Mesothelial cell of epicardium (in vitro differentiated cells): ENCODE measurements at regions not wholly inside any gene's neighbourhood (a gene's known extent, or its start where the extent isn't known, plus 50 kb on each side); places are given as distances from the start of the nearest gene placed in this dataset.

Experiments
- DNase-seq, 2 experiments: peaks; one replicate each; pipeline ENCODE4 v3.0.0; 2021; ENCODE audit warnings: low spot score in 2 of 2; ENCODE audit not compliant: unreplicated experiment in 2 of 2
- H3K27ac Mint-ChIP-seq: 2 replicates; pipeline ENCODE4 v1.8.0; 2021; ENCODE audit warnings: mixed read lengths
- H3K27me3 Mint-ChIP-seq: 2 replicates; pipeline ENCODE4 v1.8.0; 2021; ENCODE audit warnings: low read depth, mixed read lengths
- H3K36me3 Mint-ChIP-seq: 2 replicates; pipeline ENCODE4 v1.8.0; 2021; ENCODE audit warnings: mixed read lengths
- H3K4me1 Mint-ChIP-seq: 2 replicates; pipeline ENCODE4 v1.8.0; 2021; ENCODE audit warnings: mixed read lengths
- H3K4me3 Mint-ChIP-seq: 2 replicates; pipeline ENCODE4 v1.8.0; 2021; ENCODE audit warnings: mild to moderate bottlenecking, moderate library complexity, mixed read lengths
- H3K9me3 Mint-ChIP-seq: 2 replicates; pipeline ENCODE4 v1.8.0; 2021; ENCODE audit warnings: mixed read lengths
- TF ChIP-seq, protein P1 (sequence below): fragments of 200-600 bp; sonication (generic); IDR thresholded peaks from one replicate; pipeline ENCODE4 v1.5.0; 2021; ENCODE audit warnings: antibody characterized with exemption; ENCODE audit not compliant: unreplicated experiment

DNA sequence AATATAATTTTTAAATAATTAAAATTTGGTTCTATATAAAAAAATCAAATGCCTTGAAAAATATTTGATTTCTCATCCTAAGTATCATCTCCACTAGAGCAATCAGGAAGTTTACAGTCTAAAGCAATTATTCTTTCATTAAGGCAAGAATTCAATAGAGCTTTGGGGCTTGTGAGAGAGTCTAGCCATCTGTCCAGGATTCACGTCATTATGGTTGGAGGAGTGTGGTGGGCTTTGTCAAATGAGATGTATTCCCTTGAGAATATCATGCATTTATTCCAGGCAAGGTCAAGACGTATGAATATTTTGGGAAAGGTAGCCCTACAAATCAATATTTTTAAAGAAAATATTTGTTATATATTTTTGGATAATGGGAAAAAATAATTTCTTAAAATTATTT, 132.4 kb downstream of the ELOVL4 start:
- Mint-ChIP-seq H3K4me3 (no peak overlapping the region), H3K27ac (no peak overlapping the region), H3K9me3 (peaks cover 5% of the 10 kb centered on the region), H3K4me1 (peaks cover 17% of the 10 kb centered on the region), H3K27me3 (no peaks in the 10 kb centered on the region), H3K36me3 (no peaks in the 10 kb centered on the region)
- TF ChIP-seq, protein P1, sequence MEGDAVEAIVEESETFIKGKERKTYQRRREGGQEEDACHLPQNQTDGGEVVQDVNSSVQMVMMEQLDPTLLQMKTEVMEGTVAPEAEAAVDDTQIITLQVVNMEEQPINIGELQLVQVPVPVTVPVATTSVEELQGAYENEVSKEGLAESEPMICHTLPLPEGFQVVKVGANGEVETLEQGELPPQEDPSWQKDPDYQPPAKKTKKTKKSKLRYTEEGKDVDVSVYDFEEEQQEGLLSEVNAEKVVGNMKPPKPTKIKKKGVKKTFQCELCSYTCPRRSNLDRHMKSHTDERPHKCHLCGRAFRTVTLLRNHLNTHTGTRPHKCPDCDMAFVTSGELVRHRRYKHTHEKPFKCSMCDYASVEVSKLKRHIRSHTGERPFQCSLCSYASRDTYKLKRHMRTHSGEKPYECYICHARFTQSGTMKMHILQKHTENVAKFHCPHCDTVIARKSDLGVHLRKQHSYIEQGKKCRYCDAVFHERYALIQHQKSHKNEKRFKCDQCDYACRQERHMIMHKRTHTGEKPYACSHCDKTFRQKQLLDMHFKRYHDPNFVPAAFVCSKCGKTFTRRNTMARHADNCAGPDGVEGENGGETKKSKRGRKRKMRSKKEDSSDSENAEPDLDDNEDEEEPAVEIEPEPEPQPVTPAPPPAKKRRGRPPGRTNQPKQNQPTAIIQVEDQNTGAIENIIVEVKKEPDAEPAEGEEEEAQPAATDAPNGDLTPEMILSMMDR = no peak
- DNase-seq = no peak

DNA sequence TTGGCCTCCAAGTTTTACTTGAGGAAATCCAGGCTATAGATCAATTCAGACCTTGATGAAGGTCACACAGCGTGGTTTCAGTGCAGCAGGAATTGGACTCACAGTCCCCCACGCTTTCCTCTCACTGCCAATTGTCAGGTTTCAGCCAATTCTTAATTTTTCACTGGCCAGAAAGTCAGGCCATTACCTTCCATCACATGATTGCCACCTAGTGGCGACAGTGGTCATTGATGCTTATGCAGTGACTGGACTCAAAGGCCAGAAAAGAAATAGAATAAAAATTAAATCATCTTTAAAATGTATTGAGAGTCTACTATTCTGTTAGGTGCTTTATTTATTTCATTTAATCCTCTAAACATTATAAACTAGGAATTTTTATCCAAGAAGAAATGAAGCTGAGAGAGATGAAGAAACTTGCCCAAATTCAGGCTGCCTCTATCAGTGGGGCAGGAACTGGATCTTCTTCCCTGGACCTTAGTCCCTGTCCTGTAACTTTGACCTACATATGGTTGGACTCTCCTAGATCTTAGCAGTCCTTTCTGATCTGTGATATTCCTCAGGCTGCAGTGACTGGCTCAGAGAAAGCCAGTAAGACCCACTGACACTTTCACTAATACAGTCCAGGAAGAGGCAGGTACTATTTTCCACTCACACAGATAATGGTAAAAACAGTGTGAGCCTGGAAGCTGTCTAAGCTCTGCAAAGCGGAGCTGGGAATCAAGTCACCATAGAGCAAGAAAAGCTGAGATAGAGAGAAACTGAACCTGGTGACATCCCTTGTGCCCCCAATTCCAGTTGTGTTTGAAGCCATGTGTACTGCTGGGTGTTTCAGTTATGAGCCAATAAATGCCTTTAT, 133.3 kb downstream of the ELOVL4 start:
- H3K27ac Mint-ChIP-seq = no peak overlapping the region
- H3K27me3 Mint-ChIP-seq = no peaks in the 10 kb centered on the region
- H3K4me3 Mint-ChIP-seq = no peak overlapping the region
- peaks cover 5% of the 10 kb centered on the region for H3K9me3 Mint-ChIP-seq
- TF ChIP-seq, protein P1 = peak; percentile 95
- no peaks in the 10 kb centered on the region for H3K36me3 Mint-ChIP-seq
- peaks cover 22% of the 10 kb centered on the region for H3K4me1 Mint-ChIP-seq
- peak; percentile 42 to 81 for DNase-seq

DNA sequence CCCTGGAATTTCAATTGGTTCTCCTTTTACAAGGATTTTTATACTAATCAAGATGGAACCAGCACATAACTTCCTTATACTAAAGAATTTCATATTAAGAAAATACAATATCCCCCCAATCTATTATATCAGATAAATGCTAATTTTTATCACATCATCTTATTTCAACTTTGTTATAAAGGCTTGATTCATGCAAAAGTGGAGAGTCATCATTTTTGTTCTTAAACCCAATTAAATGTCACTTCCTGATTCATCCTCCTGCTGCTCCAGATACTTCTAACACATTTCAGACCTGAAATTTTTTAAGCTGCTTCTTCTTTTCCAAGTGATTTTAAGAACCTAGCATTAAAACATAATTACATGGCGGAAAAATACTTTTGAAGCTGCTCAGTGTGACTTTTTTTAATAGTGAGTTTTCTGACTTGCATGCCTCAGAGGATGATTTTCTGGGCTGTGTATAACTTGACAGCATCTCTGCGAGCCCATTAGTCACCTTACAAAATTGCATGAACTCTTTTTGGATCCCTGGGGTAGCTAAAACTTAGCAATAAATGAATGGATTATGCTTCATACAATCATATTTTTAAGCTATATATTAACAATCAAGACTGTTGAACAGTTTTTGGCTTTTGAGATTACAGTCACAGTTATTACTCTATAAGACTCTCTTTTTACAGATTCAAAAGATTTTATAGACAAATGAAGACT, 134.1 kb downstream of the ELOVL4 start:
- TF ChIP-seq, protein P1 = no peak
- DNase-seq = no peak
- Mint-ChIP-seq H3K36me3 (no peaks in the 10 kb centered on the region), H3K9me3 (no peaks in the 10 kb centered on the region), H3K4me3 (no peak overlapping the region), H3K27ac (no peak overlapping the region), H3K4me1 (peaks cover 28% of the 10 kb centered on the region), H3K27me3 (no peaks in the 10 kb centered on the region)

DNA sequence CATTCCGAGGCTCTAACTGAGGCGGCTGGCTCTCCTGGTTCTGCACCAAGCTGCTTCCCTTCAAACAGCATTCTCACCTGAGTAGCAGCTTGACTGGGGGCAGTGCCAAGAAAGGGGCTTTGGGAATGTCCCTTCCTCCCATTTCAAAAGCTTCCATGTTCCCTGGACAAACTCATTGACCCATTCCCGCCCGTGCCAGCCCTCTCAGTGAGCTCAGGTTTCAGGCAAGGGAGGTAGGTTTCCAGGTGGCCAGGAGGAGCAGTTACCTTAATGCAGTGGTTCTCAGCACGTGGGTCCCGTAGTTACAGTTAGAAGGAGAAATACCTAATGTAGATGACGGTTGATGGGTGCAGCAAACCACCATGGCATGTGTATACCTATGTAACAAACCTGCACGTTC, 135.2 kb downstream of the ELOVL4 start:
- TF ChIP-seq, protein P1 = no peak
- Mint-ChIP-seq H3K4me1 (peaks cover 31% of the 10 kb centered on the region), H3K9me3 (no peaks in the 10 kb centered on the region), H3K4me3 (no peak overlapping the region), H3K27ac (no peak overlapping the region), H3K27me3 (no peaks in the 10 kb centered on the region), H3K36me3 (no peaks in the 10 kb centered on the region)
- DNase-seq = no peak

DNA sequence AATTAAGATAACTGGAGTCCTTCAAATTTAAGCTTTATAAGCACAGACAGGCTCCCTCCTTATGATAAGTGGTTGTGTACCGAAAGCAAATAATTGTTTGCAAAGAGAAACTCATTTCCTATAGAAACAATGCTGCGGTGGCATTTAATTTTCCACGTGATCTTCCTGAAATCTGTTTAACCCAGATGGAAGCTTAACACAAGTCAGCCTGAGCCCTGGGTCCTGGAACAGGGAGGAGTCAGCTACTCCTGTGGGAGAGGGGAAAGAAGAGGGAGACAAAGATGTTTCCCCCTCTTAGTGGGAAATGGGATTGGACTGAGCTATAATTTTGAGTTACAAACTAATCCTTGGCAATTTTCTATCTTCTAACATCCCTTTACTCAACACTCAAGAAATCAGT, 136.5 kb downstream of the ELOVL4 start:
- no peaks in the 10 kb centered on the region for H3K27me3 Mint-ChIP-seq
- no peak for DNase-seq
- H3K9me3 Mint-ChIP-seq = peaks cover 3% of the 10 kb centered on the region
- peaks cover 31% of the 10 kb centered on the region for H3K4me1 Mint-ChIP-seq
- no peaks in the 10 kb centered on the region for H3K36me3 Mint-ChIP-seq
- no peak overlapping the region for H3K27ac Mint-ChIP-seq
- no peak overlapping the region for H3K4me3 Mint-ChIP-seq
- TF ChIP-seq, protein P1 = no peak
